NCI-H2171 (cell line): ENCODE measurements at regions not wholly inside any gene's neighbourhood (a gene's known extent, or its start where the extent isn't known, plus 50 kb on each side); places are given as distances from the start of the nearest gene placed in this dataset.

Experiments used
- DNase-seq: peaks from one replicate; lab custom pipeline; 2025; lab: John Stamatoyannopoulos, UW

DNA sequence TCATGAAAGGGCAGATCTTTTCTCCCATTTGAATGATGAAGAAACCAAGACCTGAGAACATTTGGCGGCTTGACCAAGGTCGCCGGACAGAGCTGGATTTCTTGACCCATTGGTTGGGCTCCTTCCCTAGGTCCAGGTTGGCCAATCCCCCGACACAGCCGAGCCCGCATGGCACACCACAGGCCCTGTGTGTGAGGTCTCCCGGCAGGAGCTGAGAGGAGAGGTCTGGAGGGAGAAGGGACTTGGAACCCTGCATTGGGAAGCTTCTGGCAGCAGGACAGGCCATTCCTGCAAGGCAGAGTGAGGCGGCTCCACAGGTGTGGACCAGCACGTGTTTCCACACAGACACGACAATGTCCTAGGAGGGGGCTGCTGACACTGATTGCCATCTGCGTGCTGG, 98.6 kb upstream of the THY1 start:
- no peak for DNase-seq

DNA sequence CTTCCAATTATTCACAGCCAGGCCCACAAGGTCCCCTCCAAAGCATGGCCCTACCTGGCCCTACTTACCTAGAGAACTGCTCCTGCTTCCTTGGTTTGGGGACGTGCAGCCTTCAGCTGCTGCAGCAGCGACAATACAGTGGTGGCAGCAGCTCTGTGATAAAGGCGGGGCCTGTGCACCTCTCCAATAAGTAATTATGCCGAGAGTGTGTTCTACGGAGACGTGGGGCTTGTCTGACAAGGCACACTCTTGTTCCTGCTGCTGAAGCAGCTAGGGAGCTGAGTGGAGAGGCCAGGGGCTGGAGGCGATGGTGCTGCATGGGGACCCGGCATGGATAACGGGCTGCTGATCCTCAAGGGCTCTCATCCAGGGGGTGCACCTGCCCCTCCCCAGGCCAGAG, 98.0 kb upstream of the THY1 start:
- no peak for DNase-seq

DNA sequence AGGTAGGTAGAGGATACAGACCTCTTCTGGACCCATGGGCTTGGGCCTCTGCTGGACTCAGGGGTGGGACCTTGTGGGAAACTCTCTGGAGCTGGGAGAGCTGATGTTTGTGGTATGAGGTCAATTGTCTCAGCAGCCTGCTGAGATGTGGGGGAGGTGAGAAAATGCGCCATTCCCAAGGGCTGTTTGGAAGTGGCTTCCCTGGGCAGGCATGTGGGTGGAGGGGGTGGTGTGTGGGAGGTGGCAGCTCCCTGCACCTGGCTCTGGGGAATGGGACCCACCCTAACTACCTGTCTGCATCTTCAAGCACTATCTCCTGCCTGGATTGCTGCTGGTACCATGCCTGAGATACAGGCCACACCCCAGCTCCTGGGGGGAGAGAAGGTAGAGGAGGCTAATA, 97.4 kb upstream of the THY1 start:
- no peak for DNase-seq

DNA sequence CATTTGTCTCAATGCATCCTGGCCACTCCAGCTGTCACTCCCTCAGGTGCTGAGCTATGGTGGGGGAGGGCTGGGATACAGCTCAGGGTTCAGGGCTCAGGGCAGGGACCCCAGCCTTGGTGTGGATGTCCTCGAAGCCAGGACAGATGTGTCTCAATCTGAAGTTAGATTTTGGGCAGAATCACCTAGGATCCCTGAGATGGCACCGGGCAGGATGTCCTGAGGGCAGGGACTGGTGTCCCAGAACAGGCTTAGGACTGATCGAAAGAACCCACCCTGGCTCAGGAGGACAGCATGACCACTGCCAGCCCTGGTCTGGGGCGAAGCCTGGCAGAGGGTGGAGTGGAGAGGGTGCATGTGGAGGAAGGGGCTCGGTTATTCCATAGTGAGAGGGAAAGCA, 96.8 kb upstream of the THY1 start:
- DNase-seq = no peak

DNA sequence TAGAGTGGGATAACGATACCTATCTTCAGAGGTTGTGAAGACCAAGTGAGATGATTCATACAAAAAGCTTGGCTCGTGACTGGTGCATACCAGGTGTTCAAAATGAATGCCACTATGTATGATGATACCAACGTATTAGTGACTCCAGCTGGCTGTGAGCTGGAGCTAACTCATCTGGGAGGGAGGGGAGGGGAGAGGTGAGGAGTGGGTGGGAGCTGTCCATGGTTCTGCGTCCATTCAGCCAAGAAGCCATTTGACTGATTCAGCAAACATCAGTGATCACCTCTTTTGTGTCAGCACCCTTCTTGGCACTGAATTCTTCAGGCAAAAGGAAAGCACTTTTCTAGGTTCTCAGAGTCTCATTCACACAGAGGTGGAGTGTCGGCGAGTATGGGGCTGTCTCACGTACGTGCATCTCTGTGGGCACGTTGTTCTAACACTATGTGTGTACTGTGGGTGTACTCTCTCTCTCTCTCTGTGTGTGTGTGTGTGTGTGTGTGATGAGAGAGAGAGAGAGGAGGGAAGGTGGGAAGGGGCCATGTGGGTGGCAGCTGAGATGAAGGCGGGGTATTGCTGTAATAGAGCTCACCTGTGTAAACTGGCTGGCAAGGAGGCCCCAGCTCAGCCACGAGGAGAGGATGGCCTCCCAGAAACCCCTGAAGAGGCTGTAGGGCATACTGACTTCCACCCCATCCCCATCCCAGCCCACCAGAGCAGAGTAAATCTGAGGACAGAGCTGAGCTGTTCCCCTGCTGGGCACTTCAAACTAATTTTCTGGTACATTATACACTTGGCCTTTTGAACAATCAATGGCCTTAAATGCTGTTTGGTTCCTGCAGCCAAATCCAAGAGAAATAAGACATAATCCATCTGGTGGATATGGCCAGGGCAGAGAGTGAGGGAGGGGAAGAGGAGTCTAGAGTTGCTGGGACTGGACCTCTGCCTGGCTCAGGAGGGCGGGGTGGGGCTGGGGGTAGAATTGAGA, 96.1 kb upstream of the THY1 start:
- DNase-seq = no peak

DNA sequence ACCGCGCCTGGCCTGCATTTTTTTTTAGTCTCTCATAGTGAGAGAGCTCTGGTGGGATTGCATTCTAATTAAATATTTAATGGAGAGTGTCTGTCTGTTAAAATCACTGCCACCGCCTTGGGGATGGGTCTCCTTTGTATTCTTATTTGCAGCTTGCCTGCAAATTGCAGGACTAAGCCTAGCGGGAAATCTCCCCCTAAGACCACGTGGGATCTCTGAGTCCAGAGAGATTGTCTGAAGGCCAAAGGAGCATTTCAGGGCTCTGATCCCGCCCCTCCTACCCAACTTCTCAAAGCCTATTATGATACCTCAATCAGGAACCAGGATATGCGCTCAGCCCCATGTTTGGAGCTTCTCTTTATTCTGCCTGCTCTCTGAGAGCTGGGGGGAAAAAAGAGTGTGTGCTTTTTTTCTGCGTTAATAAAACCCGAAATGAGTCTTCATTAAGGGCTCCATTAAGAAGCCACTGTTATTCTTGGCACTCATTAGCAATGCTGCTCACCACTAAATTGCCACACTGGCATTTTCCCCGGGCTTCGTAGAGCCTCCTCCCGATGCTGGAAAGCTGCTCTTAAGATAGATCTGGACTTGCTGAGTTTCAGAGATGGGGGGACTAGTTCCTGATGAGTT, 92.9 kb upstream of the THY1 start:
- no peak for DNase-seq

DNA sequence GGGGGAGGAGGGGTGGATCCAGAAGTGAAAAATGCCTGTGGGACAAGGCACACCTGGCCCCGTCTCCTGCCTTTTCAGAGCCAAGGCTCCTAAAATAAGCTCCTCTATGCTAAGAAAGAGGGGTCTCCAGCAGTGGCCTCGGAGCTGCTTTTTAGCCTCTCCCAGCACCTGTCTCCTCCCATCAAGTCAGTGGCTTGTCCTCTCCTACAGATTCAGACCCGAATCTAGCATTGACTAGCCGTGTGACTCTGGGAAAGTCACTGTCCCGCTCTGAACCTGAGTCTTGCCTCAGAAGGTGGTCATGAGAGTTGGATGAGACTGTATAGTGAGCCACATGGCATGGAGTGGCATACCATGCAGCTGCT, 90.8 kb upstream of the THY1 start:
- no peak for DNase-seq

DNA sequence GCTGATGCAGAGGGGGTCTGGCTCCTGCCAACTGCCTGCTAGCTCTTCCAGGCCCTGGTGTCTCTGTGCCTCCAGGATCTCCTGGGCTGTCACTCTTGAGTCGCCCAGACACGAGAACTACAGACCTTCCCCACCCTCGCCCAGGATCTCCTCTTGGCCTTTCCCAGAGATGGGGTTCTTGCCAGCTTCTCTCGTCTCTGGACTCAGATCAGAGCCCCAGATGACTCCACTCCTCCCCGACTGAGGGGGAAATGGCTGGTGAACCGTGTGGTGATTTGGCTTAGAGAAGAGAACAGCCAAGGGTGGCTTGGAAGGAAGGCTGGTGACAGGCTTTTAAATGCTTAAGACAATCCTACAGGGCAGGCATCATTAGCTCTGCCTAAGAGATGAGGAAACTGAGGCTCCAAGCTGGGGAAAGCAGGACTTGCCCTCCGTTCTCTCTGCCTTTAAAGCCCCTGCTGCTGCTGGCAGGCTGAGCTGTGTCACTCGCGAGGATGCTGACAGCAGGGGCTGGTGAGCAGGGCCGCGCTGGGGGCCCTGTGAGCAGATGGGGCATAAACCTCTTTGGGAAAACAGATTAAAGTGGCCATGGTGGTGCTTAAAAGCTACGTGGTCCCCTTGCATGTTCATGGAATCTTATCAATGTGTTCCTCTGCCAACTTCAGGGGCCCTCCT, 90.3 kb upstream of the THY1 start:
- DNase-seq = no peak

DNA sequence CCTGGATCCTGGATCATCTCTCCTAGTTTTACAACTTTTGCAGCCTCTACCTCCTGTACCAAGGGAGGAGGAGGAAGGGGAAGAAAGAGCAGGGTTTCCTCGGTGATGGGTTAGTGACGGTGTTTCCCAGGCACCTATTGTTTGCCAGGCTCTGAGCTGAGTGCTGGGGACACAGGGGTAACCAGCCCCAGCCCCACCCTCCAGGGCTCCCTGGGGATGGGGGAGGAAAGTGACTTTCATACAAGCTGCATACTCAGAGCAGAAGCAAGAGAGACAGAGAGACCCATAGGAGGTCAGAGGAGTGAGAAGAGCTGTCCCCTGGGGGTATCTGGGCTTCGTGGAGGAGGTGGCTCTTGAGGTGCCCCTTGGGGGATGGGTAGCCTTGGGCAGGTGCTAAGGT, 89.4 kb upstream of the THY1 start:
- no peak for DNase-seq

DNA sequence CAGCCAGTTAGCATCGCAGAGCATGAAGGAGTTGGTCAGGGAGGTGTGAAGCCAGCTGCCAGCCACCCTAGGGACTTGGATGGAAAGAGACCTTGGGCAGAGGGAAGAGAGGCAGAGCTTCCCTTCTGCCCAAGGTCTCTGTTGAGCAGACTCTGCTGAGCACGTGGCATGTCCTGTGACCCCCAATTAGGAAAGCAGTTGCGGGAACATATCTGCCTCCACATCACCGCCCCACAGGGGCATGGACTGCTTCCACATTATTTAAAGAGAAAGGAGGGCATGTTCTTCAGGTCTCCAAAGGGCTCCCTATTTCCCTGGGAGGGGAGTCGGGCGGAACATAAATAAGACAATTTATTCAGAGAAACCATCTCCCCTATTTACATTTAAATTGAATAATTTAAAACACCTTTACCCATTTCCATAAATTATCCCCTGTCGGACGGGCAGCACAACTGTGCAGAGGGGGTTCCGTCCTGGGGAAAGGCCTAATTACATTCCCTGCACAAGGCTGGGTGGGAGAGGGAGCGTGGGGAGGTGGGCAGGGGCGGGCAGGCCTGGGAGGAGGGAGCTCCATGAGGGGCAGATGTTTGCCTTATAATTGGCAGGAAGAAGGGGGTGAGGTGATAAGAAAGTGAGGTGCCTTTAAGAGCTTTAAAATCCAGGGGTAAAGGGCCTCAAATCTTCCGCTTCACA, 88.8 kb upstream of the THY1 start:
- no peak for DNase-seq

DNA sequence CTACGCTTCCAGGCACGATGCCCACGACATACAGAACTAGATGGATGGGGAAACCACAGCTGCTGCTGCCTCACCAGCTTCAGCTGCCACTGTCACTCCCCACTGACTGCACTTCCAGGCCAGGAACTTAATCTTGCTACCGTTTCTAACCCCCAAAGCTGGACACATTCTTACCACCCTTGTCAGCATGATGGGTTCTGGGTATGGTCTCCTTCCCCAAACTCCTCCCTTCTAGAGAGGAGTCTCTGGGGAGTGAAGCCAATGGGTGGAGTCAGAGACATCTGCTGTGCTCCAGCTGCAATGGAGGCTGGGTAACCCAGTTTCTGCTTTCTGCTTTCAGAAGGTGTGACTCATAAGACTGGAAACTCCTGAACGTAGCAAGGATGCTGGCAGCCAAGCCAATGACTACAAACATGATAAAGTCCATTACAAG, 87.0 kb upstream of the THY1 start:
- peak; percentile 40 for DNase-seq

DNA sequence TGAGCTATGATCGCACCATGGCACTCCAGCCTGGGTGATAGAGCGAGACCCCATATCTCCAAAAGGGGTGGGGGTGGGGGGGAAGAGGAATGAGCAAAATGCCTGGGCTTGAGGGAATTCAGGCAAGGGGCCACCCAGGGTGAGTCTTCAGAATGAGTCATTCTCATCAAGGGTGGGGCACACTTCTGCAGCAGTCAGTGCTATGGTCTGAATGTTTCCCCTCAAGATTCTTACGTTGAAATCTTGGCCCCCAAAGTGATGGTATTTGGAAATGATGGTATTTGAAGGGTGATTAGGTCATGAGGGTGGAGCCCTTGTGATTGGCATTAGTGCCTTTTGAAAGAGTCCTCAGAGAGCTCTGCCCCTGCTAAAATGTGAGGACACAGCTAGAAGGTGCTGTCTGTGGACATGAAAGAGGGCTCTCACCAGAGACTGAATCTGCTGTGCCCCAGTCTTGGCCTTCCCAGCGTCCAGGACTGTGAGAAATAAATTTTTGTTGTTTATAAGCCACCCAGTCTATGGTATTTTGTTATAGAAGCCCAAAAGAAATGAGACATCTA, 86.4 kb upstream of the THY1 start:
- DNase-seq = no peak

DNA sequence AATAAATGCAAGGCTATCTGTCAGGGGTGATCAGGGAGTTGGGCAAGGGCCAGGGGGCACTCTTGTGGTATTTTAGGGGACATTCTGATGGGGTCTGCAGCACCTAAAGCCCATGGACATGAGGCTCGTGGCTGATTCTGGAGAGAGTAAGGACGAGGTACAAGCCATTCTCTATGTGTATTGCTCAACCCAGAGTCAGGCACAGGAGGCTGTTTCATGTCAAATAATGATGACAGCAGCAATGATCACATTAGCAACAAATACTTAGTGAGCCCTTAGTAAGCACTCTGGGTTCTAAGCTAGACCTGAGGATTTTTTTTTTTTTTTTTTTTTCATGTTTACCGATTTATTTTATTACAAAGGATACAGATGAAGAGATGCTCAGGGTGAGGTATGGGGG, 83.5 kb upstream of the THY1 start:
- no peak for DNase-seq

DNA sequence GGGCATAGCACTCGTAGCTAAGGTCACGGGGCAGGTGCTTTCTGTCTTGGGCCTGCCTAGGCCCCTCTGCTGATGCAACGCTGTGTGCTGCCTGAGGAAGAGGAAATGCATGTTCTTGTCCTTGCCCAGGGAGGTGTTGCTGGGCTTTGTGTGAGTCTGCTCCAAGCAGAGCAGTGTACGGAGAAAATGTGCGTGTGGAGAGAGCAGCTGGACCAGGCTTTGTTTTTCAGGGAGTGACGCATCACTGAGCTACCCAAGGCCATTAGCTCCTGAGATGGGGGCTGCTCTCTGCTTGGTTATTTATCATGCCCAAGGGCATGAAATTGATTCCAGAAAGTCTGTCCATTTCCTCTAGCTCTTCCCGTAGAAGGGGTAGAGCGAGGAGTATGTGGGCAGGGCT, 82.9 kb upstream of the THY1 start:
- no peak for DNase-seq

DNA sequence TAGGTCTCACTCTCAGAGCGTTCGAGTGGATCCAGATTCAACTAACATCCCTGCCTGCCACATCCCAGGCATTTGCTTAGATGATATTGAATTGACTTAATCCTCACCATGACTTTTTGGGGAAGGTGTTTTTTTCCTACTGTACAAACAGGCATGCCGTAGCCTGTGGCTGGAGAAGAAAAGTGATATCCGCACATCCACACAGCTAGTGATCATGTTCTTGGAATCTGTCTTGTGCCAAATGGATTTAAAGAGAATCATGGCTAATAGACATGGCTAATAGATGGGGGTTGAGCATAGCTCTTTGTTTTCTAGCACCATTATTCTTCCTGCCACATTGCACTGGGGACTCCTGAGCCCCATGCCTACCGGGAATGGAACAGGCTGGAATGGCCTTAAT, 82.1 kb upstream of the THY1 start:
- no peak for DNase-seq

DNA sequence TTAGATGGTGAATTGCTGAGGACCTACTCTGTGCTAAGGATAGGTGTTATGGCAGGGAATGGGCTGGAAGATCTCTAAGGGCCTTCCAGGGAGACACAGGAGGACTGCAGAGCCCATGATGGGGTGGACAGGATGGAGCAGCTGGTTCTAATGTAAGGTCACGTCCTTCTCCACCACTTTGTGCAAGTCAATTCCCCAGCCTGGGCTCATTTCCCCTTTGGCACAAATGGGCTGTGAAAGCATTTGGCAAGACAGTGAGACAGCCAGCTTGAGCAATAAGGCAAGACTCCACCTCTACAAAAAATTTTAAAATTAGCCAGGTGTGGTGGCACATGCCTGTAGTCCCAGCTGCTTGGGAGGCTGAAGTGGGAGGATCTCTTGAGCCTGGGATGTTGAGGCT, 81.4 kb upstream of the THY1 start:
- DNase-seq = no peak

DNA sequence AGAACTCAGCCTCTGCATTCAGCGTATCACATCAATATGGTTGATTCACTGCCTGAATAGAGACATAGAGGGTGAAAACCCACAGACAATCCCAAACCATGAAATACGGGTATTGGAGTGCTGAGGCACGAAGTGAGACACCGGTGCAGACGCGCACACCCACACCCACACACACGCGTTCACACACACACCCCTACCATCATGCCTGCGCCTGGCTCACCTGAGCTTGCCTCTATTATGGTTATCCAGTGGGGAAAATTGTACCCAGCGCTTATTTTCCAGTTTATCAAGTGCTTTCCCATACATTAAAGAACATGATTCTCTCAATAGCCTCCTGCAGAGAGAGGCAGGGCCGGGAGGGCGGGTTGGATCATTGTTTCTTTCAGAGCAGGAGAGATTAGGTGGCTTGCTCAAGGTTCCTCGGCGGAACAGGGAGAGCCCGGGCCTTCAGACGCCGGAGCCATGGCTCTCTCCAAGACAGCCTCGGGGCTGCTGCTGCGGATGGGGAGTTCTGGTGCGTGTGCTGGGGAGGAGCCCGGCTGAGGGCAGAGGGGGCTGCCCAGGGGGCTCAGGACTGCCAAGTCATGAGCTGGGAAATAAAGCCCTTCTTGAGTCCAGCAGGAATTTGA, 78.9 kb upstream of the THY1 start:
- no peak for DNase-seq

DNA sequence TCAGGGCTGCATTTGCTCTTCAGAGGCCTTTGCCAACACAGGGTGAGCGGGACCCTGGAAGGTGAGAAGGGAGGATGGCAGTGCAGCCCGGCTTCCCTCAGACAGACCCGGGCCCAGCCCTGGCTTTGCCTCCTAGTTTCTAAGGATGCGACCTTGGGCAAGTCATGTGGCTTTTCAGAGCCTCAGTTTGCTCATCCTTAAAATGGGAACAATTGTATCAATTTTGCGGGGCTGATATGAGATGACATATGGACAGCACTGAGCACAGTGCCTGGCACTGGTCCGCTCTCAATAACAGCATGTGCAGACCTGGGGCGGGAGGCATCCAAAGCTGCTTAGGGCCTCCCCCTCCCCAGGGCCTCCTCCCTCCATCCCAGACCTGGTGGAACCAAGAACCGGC, 74.7 kb upstream of the THY1 start:
- no peak for DNase-seq

DNA sequence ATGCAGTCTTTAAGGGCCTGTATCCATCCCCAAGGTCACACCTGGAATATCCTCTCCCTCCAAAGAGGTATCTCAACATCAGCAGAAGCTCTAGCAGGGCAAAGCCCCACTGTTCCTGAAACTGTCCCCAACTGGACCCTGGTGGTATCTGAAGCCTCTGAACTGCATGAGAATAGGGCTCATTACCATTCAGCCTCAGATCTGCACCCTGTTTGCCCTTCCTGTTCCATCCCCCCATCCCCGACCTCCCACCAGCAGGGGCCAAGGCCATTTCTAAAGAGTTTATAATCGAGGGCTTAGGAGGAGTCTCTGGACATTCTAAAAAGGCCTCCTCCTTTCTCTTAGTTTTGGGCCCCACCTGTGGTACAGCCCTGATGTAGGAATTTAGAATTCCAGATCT, 74.0 kb upstream of the THY1 start:
- DNase-seq = no peak

DNA sequence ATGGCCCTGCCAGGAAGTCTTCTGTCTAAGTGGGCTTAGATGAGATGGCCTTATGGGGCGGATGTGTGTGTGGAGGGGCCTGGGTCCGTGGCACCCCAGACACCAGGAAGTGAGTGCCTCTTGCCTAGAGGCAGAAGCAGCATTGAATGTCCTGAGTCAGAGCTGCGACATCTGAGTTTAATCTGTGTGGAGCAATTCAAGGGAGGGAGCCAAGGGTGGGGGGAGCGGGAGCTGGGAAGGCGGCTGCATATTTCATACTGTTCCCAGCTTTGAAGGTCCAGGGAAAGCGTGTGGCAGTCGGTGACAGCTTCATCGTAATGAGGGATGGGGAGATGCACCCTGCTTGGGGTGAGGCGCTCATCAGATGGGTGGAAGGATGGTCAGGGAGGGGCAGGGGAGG, 73.5 kb upstream of the THY1 start:
- no peak for DNase-seq

DNA sequence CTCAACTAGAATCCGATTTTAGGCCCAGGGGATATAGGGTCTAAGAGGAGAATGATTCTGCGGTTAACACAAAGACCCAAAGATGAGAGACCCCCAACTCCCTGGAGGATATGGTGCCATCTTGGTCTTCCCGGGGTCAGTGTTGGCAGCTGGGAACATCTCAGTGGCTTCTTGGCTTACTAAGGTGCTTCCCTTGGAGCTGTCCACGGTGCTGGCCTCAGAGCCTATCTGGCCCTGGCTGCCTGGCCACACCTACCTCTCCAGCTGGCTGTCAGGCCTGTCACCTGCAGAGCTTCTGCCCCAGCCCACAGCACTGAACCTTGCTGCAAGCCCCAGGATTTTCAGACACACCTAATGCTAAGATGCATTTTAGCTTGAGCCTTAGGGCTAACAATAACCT, 70.7 kb upstream of the THY1 start:
- no peak for DNase-seq
